COLO668 (cell line): ENCODE measurements at regions not wholly inside any gene's neighbourhood (a gene's known extent, or its start where the extent isn't known, plus 50 kb on each side); places are given as distances from the start of the nearest gene placed in this dataset.
"Not testable (repeated sequence)": the region's sequence is repeated elsewhere in the genome, so short reads cannot be mapped to it uniquely, and the experiment has no call there.

Experiments used
- DNase-seq: peaks from one replicate; lab custom pipeline; 2025; ENCODE audit not compliant: unreplicated experiment; lab: John Stamatoyannopoulos, UW

GRCh38 chr13:37175996-37176395, 70.5 kb upstream of the CSNK1A1L start:
- DNase-seq: no peak

- DNase-seq: no peak
Observed at GRCh38 chr13:37173214-37173613, 67.8 kb upstream of the CSNK1A1L start.

GRCh38 chr13:37172226-37172625, 66.8 kb upstream of the CSNK1A1L start:
- not testable (repeated sequence) for DNase-seq

- no peak for DNase-seq
Observed at GRCh38 chr13:37168926-37169325, 63.5 kb upstream of the CSNK1A1L start.

- no peak for DNase-seq
Observed at GRCh38 chr13:37168151-37168550, 62.7 kb upstream of the CSNK1A1L start.

GRCh38 chr13:37164635-37165034, 59.2 kb upstream of the CSNK1A1L start:
- no peak for DNase-seq

GRCh38 chr13:37163641-37164265, 58.3 kb upstream of the CSNK1A1L start:
- DNase-seq: no peak

- DNase-seq: no peak
Observed at GRCh38 chr13:37158481-37158880, 53.0 kb upstream of the CSNK1A1L start.

- not testable (repeated sequence) for DNase-seq
Observed at GRCh38 chr13:37155613-37156097, 50.2 kb upstream of the CSNK1A1L start.
